ENCODE measurements at regions not wholly inside any gene's neighbourhood (a gene's known extent, or its start where the extent isn't known, plus 50 kb on each side); places are given as distances from the start of the nearest gene placed in this dataset.
A peak's percentile ranks its signal among the peaks of the same experiment; 100 is the strongest.

GRCh38 chr21:35843911-35844667 is 216.2 kb downstream of the SETD4 start:
- Histone ChIP-seq H3K27ac (peak overlapping the region in 4 of 10 donors; percentile 35 to 68 (median 54)), H3K4me3 (no peak overlapping the region), H3K9me3 (no peaks in the 10 kb centered on the region), H3K36me3 (no peaks in the 10 kb centered on the region), H3K4me1 (peaks cover 0 to 13% (median 6%) of the 10 kb centered on the region in 9 donors), H3K27me3 (no peaks in the 10 kb centered on the region)
- WGBS, 2 donors: 80 to 83% methylated on average over 7 of the region's 7 CpGs
- DNase-seq (peak in 1 of 2 donors; percentile 23), ATAC-seq (peak in 2 of 8 donors; percentile 21 to 35)
- TF ChIP-seq CTCF (IDR thresholded peaks at IDR 0.05): no peak
- intact Hi-C loops (cut with DNase I): loop anchor here in 6 of 10 donors (5.0 to 10.0 kb wide), 8 partner anchors 88 to 1097 kb away; no protein-coding TSS in a partner anchor

- intact Hi-C loops (cut with DNase I): loop anchor here in 8 of 10 donors (2.0 to 10.0 kb wide), 10 partner anchors 91 to 1096 kb away; no protein-coding TSS in a partner anchor
- ATAC-seq: no peak
- no peak for TF ChIP-seq CTCF (IDR thresholded peaks at IDR 0.05)
Measured at GRCh38 chr21:35840949-35841348, 219.4 kb downstream of the SETD4 start.

GRCh38 chr21:35840197-35840799 is 220.0 kb downstream of the SETD4 start:
- WGBS, 2 donors: 94 to 95% methylated on average over 2 of the region's 2 CpGs
- no peaks in the 10 kb centered on the region for H3K36me3 ChIP-seq
- no peak overlapping the region for H3K4me3 ChIP-seq
- no peaks in the 10 kb centered on the region for H3K9me3 ChIP-seq
- intact Hi-C loops (cut with DNase I): loop anchor here in 8 of 10 donors (2.0 to 10.0 kb wide), 10 partner anchors 92 to 1095 kb away; no protein-coding TSS in a partner anchor
- H3K4me1 ChIP-seq: peaks cover 0 to 12% (median 2%) of the 10 kb centered on the region in 9 donors
- peak in 7 of 8 donors; percentile 42 to 81 (median 63) for ATAC-seq
- peak in 1 of 2 donors; percentile 67 for DNase-seq
- H3K27me3 ChIP-seq: peaks cover 0 to 5% (median 0%) of the 10 kb centered on the region in 7 donors
- peak; percentile 65 to 91 (median 83) for TF ChIP-seq CTCF (IDR thresholded peaks at IDR 0.05)
- H3K27ac ChIP-seq: no peak overlapping the region

More at GRCh38 chr21:35840949-35841348, 219.4 kb downstream of the SETD4 start:
- H3K4me3 ChIP-seq: no peak overlapping the region
- no peaks in the 10 kb centered on the region for H3K36me3 ChIP-seq
- no peak for DNase-seq
- WGBS, 2 donors: 66 to 72% methylated on average over 2 of the region's 2 CpGs
- H3K4me1 ChIP-seq: peaks cover 0 to 12% (median 2%) of the 10 kb centered on the region in 9 donors
- no peak overlapping the region for H3K27ac ChIP-seq
- H3K9me3 ChIP-seq: no peaks in the 10 kb centered on the region
- no peaks in the 10 kb centered on the region for H3K27me3 ChIP-seq

- no peaks in the 10 kb centered on the region for H3K36me3 ChIP-seq
- no peak for DNase-seq
- WGBS, 2 donors: 60 to 62% methylated on average over 7 of the region's 7 CpGs
- H3K27ac ChIP-seq: no peak overlapping the region
- H3K27me3 ChIP-seq: peaks cover 0 to 6% (median 0%) of the 10 kb centered on the region in 7 donors
- H3K4me3 ChIP-seq: no peak overlapping the region
- intact Hi-C loops (cut with DNase I): loop anchor here in 6 of 10 donors (5.0 to 10.0 kb wide), 5 partner anchors 64 to 1097 kb away; no protein-coding TSS in a partner anchor
- ATAC-seq: peak in 5 of 8 donors; percentile 25 to 55 (median 52)
- H3K9me3 ChIP-seq: no peaks in the 10 kb centered on the region
- no peak for TF ChIP-seq CTCF (IDR thresholded peaks at IDR 0.05)
- H3K4me1 ChIP-seq: peaks cover 0 to 12% (median 4%) of the 10 kb centered on the region in 9 donors
Measured at GRCh38 chr21:35838987-35839763, 221.2 kb downstream of the SETD4 start.

All from heart right ventricle (tissue), 16 donors.